CD4-positive, alpha-beta T cell (primary cell): ENCODE measurements at regions not wholly inside any gene's neighbourhood (a gene's known extent, or its start where the extent isn't known, plus 50 kb on each side); places are given as distances from the start of the nearest gene placed in this dataset.
"Not testable (repeated sequence)": the region's sequence is repeated elsewhere in the genome, so short reads cannot be mapped to it uniquely, and the experiment has no call there.

ENCODE experiments used
- ATAC-seq: fragments of 200-7000 bp; cut with Tn5 transposase; one replicate; pipeline ENCODE4 v1.10.0; 2022; ENCODE audit warnings: mild to moderate bottlenecking; ENCODE audit not compliant: poor library complexity
- CTCF ChIA-PET: fragments of 350-600 bp; sonication (Branson Sonifier 250); formaldehyde crosslinking; loops from one replicate; lab custom pipeline; 2021; ENCODE audit warnings: antibody characterized with exemption, inconsistent platforms; lab: Charles Lee
- POLR2A ChIA-PET: fragments of 350-600 bp; sonication (Branson Sonifier 250); formaldehyde crosslinking; loops from one replicate; lab custom pipeline; 2021; ENCODE audit warnings: antibody characterized with exemption, inconsistent platforms; lab: Charles Lee
- DNase-seq, 14 experiments: peaks; one replicate each; pipeline ENCODE4 v3.0.0-alpha.2; 2013 to 2020; ENCODE audit warnings: mixed read lengths in 2 of 14
- H3K27ac ChIP-seq, 2 donors: one replicate each; pipeline versions ENCODE4 v1.5.1 to v1.7.0; 2013; ENCODE audit warnings: low read length in 2 of 2, low read depth in 1 of 2, mild to moderate bottlenecking in 1 of 2
- H3K27me3 ChIP-seq, 2 experiments: 1 replicate in 1 of 2; 2 replicates in 1 of 2; pipeline versions ENCODE4 v1.6.1 to v1.7.0; 2013; ENCODE audit warnings: low read length in 2 of 2, control low read depth in 1 of 2, mild to moderate bottlenecking in 1 of 2, moderate library complexity in 1 of 2; ENCODE audit not compliant: insufficient read depth in 2 of 2, control insufficient read depth in 1 of 2
- H3K36me3 ChIP-seq: one replicate; pipeline ENCODE4 v1.6.1; 2013; ENCODE audit warnings: low read length, control low read depth; ENCODE audit not compliant: insufficient read depth
- H3K4me1 ChIP-seq: one replicate; pipeline ENCODE4 v1.6.1; 2013; ENCODE audit warnings: low read length, control low read depth; ENCODE audit not compliant: insufficient read depth
- H3K4me3 ChIP-seq: one replicate; pipeline ENCODE4 v1.5.1; 2013; ENCODE audit warnings: mild to moderate bottlenecking, low read length, moderate library complexity
- H3K9me3 ChIP-seq, 2 experiments: 1 replicate in 1 of 2; 2 replicates in 1 of 2; pipeline versions ENCODE4 v1.6.1 to v1.7.0; 2013; ENCODE audit warnings: low read length in 2 of 2, mild to moderate bottlenecking in 2 of 2, control low read depth in 1 of 2, moderate library complexity in 1 of 2; ENCODE audit not compliant: control insufficient read depth in 1 of 2, insufficient read depth in 1 of 2
- H3K27ac Mint-ChIP-seq: one replicate; pipeline ENCODE4 v1.8.0; 2020; ENCODE audit warnings: mixed read lengths
- H3K27me3 Mint-ChIP-seq: one replicate; pipeline ENCODE4 v1.8.0; 2021; ENCODE audit warnings: mixed read lengths
- H3K36me3 Mint-ChIP-seq: one replicate; pipeline ENCODE4 v1.8.0; 2021; ENCODE audit warnings: low read depth, mixed read lengths
- H3K4me1 Mint-ChIP-seq: one replicate; pipeline ENCODE4 v1.8.0; 2021; ENCODE audit warnings: low read depth, mixed read lengths
- H3K4me3 Mint-ChIP-seq: one replicate; pipeline ENCODE4 v1.8.0; 2020; ENCODE audit warnings: mild to moderate bottlenecking, mixed read lengths
- H3K9me3 Mint-ChIP-seq: one replicate; pipeline ENCODE4 v1.8.0; 2020; ENCODE audit warnings: mixed read lengths
- intact Hi-C, 2 experiments: fragments of 100-400 bp; cut with DNase I in 1 of 2; cut with micrococcal nuclease in 1 of 2; formaldehyde crosslinking; loops; one replicate each; pipeline versions ENCODE4 v1.15.1 to v1.9.0; 2023 to 2025; cut with DNase I, micrococcal nuclease

DNA sequence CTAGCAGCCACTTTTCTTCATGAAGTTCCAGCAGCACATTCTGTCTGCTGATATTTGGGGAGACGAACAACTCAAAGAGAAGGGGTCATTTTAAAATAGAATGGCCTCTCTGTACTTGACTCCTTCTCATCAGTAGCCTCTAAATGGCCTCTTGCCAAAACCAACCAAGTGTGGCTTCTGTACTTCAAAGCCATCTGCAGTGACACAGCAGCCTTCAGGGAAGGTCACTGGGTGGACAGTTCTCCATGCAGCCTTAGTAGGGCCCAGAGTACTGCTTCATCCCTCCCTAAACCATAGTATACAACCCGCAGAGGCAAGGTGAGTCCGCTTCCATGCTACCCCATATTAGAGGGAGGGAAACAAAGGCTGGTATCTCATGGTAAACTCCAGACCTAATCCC is 249.2 kb upstream of the NBPF12 start:
- H3K27ac ChIP-seq, H3K27me3 Mint-ChIP-seq, H3K9me3 Mint-ChIP-seq, H3K36me3 Mint-ChIP-seq, H3K27me3 ChIP-seq, DNase-seq, H3K9me3 ChIP-seq, H3K36me3 ChIP-seq, H3K4me1 Mint-ChIP-seq, ATAC-seq, H3K27ac Mint-ChIP-seq, intact Hi-C loops, CTCF ChIA-PET, H3K4me3 Mint-ChIP-seq, H3K4me3 ChIP-seq, H3K4me1 ChIP-seq: not testable (repeated sequence)
- POLR2A ChIA-PET = interaction anchor here (0.5 kb wide), 1 partner anchor 639 kb away, joined by 3 read pairs; no protein-coding TSS in a partner anchor

GRCh38 chr1:146686777-146687366 is 251.3 kb upstream of the NBPF12 start:
- H3K27ac ChIP-seq, H3K4me1 Mint-ChIP-seq, H3K36me3 ChIP-seq, H3K4me3 ChIP-seq, H3K4me1 ChIP-seq, H3K27ac Mint-ChIP-seq, DNase-seq, H3K27me3 Mint-ChIP-seq, H3K9me3 Mint-ChIP-seq, H3K4me3 Mint-ChIP-seq, POLR2A ChIA-PET, ATAC-seq, H3K27me3 ChIP-seq, CTCF ChIA-PET, intact Hi-C loops, H3K9me3 ChIP-seq, H3K36me3 Mint-ChIP-seq: not testable (repeated sequence)

DNA sequence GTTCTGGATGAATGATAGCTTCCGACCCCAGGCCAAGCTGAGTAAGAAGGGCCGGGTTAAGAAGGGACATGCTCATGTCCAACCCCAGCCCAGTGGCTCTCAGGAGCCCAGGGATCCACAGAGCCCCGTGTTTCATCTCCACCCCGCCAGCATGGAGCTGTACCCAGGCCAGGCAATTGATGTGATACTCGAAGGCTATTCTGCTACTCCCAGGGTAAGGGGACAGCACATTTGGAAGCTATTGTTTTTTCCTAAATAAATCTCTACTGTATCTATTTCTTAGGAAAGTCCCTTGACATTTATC is 255.0 kb upstream of the NBPF12 start:
- H3K27me3 ChIP-seq, POLR2A ChIA-PET, H3K27ac ChIP-seq, H3K4me3 Mint-ChIP-seq, H3K36me3 Mint-ChIP-seq, H3K27ac Mint-ChIP-seq, H3K4me1 Mint-ChIP-seq, ATAC-seq, DNase-seq, H3K9me3 Mint-ChIP-seq, H3K36me3 ChIP-seq, H3K27me3 Mint-ChIP-seq, CTCF ChIA-PET, H3K4me3 ChIP-seq, H3K4me1 ChIP-seq, H3K9me3 ChIP-seq, intact Hi-C loops: not testable (repeated sequence)

DNA sequence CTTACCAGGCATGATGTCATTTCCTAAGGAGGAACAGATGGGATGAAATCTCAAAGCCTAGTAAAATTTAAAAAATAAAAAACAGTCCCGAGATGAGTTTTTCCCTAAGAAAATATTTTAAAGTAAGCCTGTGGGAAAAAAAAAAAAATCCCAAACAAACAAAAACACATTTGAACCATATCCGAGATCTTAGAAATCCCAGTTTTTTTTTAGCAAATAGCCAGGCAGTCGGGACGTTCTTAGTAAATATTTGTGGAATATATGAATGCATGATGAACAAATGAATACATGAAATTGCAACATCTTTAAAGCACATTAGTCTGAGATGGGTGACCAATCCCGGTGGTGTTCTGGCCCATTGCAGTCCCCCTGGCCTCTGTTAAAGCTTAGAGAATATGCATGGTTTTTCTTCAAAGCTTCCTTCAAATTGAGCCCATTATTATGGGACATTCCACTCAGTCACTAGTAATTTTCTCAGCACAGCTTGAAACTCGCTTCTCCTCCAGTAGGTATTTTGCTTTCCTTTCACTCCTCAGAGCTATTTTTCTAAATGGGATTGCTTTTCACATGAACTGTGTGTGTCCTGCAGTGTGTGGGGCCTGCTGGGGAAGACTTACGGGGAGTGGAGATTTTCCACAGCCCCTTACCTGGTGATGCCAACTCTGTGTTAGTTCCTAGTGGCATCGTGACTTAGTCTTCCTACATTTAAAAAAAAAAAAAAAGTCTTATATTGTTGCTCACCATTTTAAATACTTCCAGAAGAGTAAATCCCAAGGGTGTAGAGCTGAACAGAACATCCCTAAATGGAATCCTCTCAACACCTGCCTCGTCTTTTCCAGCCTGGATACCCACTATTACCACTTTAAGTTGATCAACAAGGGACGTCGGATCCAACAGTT is 255.6 kb upstream of the NBPF12 start:
- POLR2A ChIA-PET, CTCF ChIA-PET, H3K4me1 Mint-ChIP-seq: not testable (repeated sequence)

DNA sequence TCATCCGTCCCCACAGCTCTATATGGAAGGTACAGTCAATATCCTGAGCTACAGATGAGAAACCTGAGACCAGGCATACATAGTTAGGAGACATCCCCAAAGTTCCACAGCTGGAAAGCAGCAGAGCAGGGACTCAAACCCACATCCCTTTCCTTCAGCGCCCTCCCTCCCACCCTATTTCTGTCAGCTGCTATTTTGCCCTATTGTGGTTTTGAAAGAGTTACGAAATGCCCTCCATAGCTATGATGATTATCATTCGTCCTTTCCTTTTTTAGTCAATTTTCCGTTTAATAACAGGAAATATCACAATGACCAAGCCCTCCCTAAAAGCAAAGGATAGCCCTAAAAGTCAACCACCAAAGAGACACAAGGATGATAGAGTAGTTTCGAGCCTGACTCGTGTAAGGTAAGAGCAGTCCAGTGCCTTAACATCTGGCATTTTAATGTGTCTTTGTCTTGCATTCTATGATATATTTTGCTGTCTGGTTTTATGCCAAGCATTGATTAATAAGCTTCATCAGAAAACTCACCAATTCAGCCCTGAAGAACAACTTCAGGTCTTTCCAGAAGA is 264.3 kb upstream of the NBPF12 start:
- CTCF ChIA-PET, ATAC-seq, H3K27ac ChIP-seq, intact Hi-C loops, POLR2A ChIA-PET, DNase-seq, H3K4me1 Mint-ChIP-seq, H3K4me3 ChIP-seq, H3K36me3 ChIP-seq, H3K9me3 ChIP-seq, H3K4me1 ChIP-seq, H3K4me3 Mint-ChIP-seq, H3K9me3 Mint-ChIP-seq, H3K36me3 Mint-ChIP-seq, H3K27ac Mint-ChIP-seq, H3K27me3 ChIP-seq, H3K27me3 Mint-ChIP-seq: not testable (repeated sequence)

More for the DNA sequence above, 255.6 kb upstream of the NBPF12 start:
- DNase-seq, H3K4me1 ChIP-seq, H3K27ac Mint-ChIP-seq, H3K27me3 ChIP-seq, H3K9me3 ChIP-seq, intact Hi-C loops, H3K27me3 Mint-ChIP-seq, H3K4me3 Mint-ChIP-seq, H3K27ac ChIP-seq, H3K36me3 ChIP-seq, H3K9me3 Mint-ChIP-seq, H3K36me3 Mint-ChIP-seq, H3K4me3 ChIP-seq, ATAC-seq: not testable (repeated sequence)

GRCh38 chr1:146672608-146673007 is 265.5 kb upstream of the NBPF12 start:
- CTCF ChIA-PET, ATAC-seq, H3K4me3 Mint-ChIP-seq, H3K27ac Mint-ChIP-seq, H3K4me1 ChIP-seq, DNase-seq, H3K27ac ChIP-seq, H3K4me1 Mint-ChIP-seq, POLR2A ChIA-PET, H3K27me3 ChIP-seq, H3K9me3 ChIP-seq, H3K36me3 Mint-ChIP-seq, H3K9me3 Mint-ChIP-seq, intact Hi-C loops, H3K4me3 ChIP-seq, H3K36me3 ChIP-seq, H3K27me3 Mint-ChIP-seq: not testable (repeated sequence)

DNA sequence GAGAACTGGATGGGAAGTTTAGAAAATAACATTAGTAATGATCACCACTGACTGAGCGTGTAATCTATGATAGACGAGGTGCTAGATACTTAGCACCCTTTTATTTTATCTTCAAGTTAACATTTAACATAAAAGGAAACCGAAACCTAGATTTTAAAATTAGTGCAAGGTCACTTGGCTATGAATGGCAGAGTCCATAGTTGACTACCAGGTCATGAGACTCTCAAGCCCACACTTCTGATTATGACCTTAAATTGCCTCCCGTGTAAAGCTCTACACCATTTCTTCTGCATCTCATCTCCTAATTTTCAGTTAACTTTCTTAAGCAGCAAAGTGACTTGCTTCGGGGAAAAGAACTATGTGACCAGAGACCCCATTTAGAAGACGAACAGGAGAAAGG is 266.5 kb upstream of the NBPF12 start:
- H3K27ac ChIP-seq, POLR2A ChIA-PET, DNase-seq, H3K27me3 Mint-ChIP-seq, H3K36me3 Mint-ChIP-seq, H3K4me3 Mint-ChIP-seq, H3K36me3 ChIP-seq, H3K27ac Mint-ChIP-seq, H3K4me1 Mint-ChIP-seq, H3K4me3 ChIP-seq, H3K4me1 ChIP-seq, intact Hi-C loops, ATAC-seq, H3K9me3 ChIP-seq, H3K27me3 ChIP-seq, CTCF ChIA-PET, H3K9me3 Mint-ChIP-seq: not testable (repeated sequence)
